H1 (cell line): ENCODE measurements at regions not wholly inside any gene's neighbourhood (a gene's known extent, or its start where the extent isn't known, plus 50 kb on each side); places are given as distances from the start of the nearest gene placed in this dataset.

Experiments
- CTCF ChIA-PET: fragments of 300-600 bp; sonication (Branson Sonifier 250); formaldehyde crosslinking; loops from one replicate; lab custom pipeline; 2021; ENCODE audit not compliant: partially characterized antibody; lab: Charles Lee
- POLR2A ChIA-PET: fragments of 300-600 bp; sonication (Branson Sonifier 250); formaldehyde crosslinking; loops from one replicate; lab custom pipeline; 2021; ENCODE audit warnings: inconsistent platforms; ENCODE audit not compliant: partially characterized antibody; lab: Charles Lee
- DNase-seq, 2 experiments: peaks; one replicate each; pipeline versions ENCODE4 v3.0.0 to v3.0.0-alpha.2; 2010 to 2022; ENCODE audit warnings: low spot score in 2 of 2, low read depth in 1 of 2, mixed read lengths in 1 of 2
- FAIRE-seq: peaks from 2 replicates; lab custom pipeline; 2011; peaks lifted over from hg19 to GRCh38; lab: Jason Lieb, UNC
- H2AFZ ChIP-seq: 2 replicates; pipeline ENCODE4 v1.8.1; 2012; ENCODE audit warnings: low read length, inconsistent platforms
- H2AK5ac ChIP-seq: 2 replicates; pipeline ENCODE4 v1.6.1; 2013; ENCODE audit warnings: low read depth, low read length
- H2BK120ac ChIP-seq: replicated peaks from 2 replicates; pipeline ENCODE3; 2013; ENCODE audit warnings: low read depth, low read length, inconsistent platforms
- H2BK12ac ChIP-seq: 2 replicates; pipeline ENCODE4 v1.6.1; 2013; ENCODE audit warnings: low read depth, low read length
- H2BK15ac ChIP-seq: 2 replicates; pipeline ENCODE4 v1.6.1; 2013; ENCODE audit warnings: low read length
- H2BK20ac ChIP-seq: 2 replicates; pipeline ENCODE4 v1.6.1; 2013; ENCODE audit warnings: low read length
- H2BK5ac ChIP-seq: 2 replicates; pipeline ENCODE4 v1.6.1; 2013; ENCODE audit warnings: low read depth, low read length
- H3K14ac ChIP-seq: 2 replicates; pipeline ENCODE4 v1.6.1; 2013; ENCODE audit warnings: inconsistent platforms; ENCODE audit not compliant: insufficient read length
- H3K18ac ChIP-seq: 2 replicates; pipeline ENCODE4 v1.6.1; 2013; ENCODE audit warnings: low read length; ENCODE audit errors: extremely low read depth
- H3K23ac ChIP-seq: 2 replicates; pipeline ENCODE4 v1.6.1; 2013; ENCODE audit warnings: inconsistent platforms; ENCODE audit not compliant: insufficient read length
- H3K23me2 ChIP-seq: 2 replicates; pipeline ENCODE4 v1.6.1; 2013; ENCODE audit warnings: low read depth, low read length
- H3K27ac ChIP-seq: 2 replicates; pipeline ENCODE4 v1.6.1; 2011; ENCODE audit warnings: low read depth, low read length, inconsistent platforms
- H3K27me3 ChIP-seq, 4 experiments: replicated peaks in 1 of 4; 1 replicate in 1 of 4; 2 replicates in 3 of 4; pipeline versions ENCODE4 v1.6.1 to v1.8.1; 2011 to 2013; ENCODE audit warnings: low read length in 3 of 4, mild to moderate bottlenecking in 3 of 4, inconsistent platforms in 2 of 4, mixed read lengths in 2 of 4, moderate library complexity in 1 of 4; ENCODE audit not compliant: control insufficient read depth in 3 of 4, insufficient read depth in 3 of 4; ENCODE audit errors: extremely low read depth in 1 of 4
- H3K36me3 ChIP-seq, 4 experiments: 2 replicates each; pipeline versions ENCODE4 v1.6.1 to v1.8.1; 2011 to 2013; ENCODE audit warnings: mild to moderate bottlenecking in 4 of 4, low read length in 3 of 4, moderate library complexity in 2 of 4, control low read depth in 1 of 4, inconsistent platforms in 1 of 4; ENCODE audit not compliant: insufficient read depth in 4 of 4, control insufficient read depth in 2 of 4
- H3K4ac ChIP-seq: replicated peaks from 2 replicates; pipeline ENCODE3; 2013; ENCODE audit warnings: low read length, low read depth, mixed read lengths, inconsistent platforms; ENCODE audit not compliant: insufficient read length
- H3K4me1 ChIP-seq, 4 experiments: replicated peaks in 1 of 4; 1 replicate in 1 of 4; 2 replicates in 3 of 4; pipeline versions ENCODE4 v1.6.1 to v1.8.1; 2011 to 2013; ENCODE audit warnings: low read length in 3 of 4, inconsistent platforms in 2 of 4, mixed read lengths in 1 of 4; ENCODE audit not compliant: insufficient read depth in 4 of 4, control insufficient read depth in 3 of 4
- H3K4me2 ChIP-seq, 2 experiments: 2 replicates each; pipeline versions ENCODE4 v1.6.1 to v1.8.1; 2011 to 2013; ENCODE audit warnings: low read depth in 2 of 2, low read length in 2 of 2, control low read depth in 1 of 2, inconsistent platforms in 1 of 2, mild to moderate bottlenecking in 1 of 2; ENCODE audit not compliant: insufficient read depth in 1 of 2
- H3K4me3 ChIP-seq, 4 experiments: fragments of 200-600, 300-600 bp in 1 of 4; sonication (generic), shearing (Covaris generic), sonication (Bioruptor Twin) in 1 of 4; 2 replicates each; pipeline versions ENCODE4 v1.5.1 to v1.8.1; 2011 to 2016; ENCODE audit warnings: low read length in 4 of 4, low read depth in 3 of 4, control low read depth in 2 of 4, inconsistent platforms in 2 of 4, mild to moderate bottlenecking in 2 of 4, mixed read lengths in 1 of 4, moderate library complexity in 1 of 4; ENCODE audit not compliant: insufficient read depth in 2 of 4; ENCODE audit errors: extremely low read depth in 1 of 4
- H3K56ac ChIP-seq: replicated peaks from 2 replicates; pipeline ENCODE3; 2013; ENCODE audit warnings: low read depth, mild to moderate bottlenecking, mixed read lengths, low read length, inconsistent platforms; ENCODE audit not compliant: insufficient read length
- H3K79me1 ChIP-seq: 2 replicates; pipeline ENCODE4 v1.6.1; 2013; ENCODE audit warnings: low read depth, low read length, control low read depth
- H3K79me2 ChIP-seq, 2 experiments: 2 replicates each; pipeline versions ENCODE4 v1.6.1 to v1.8.1; 2012 to 2013; ENCODE audit warnings: low read length in 2 of 2, mild to moderate bottlenecking in 2 of 2, inconsistent platforms in 1 of 2; ENCODE audit not compliant: insufficient read depth in 2 of 2, control insufficient read depth in 1 of 2
- H3K9ac ChIP-seq, 4 experiments: replicated peaks in 1 of 4; 1 replicate in 1 of 4; 2 replicates in 3 of 4; pipeline versions ENCODE4 v1.6.1 to v1.8.1; 2011 to 2013; ENCODE audit warnings: low read depth in 3 of 4, low read length in 3 of 4, control low read depth in 2 of 4, mild to moderate bottlenecking in 2 of 4, moderate library complexity in 2 of 4, inconsistent platforms in 1 of 4; ENCODE audit errors: extremely low read depth in 1 of 4
- H3K9me3 ChIP-seq, 2 experiments: 2 replicates each; pipeline versions ENCODE4 v1.6.1 to v1.8.1; 2012 to 2013; ENCODE audit warnings: mild to moderate bottlenecking in 2 of 2, moderate library complexity in 2 of 2, control low read depth in 1 of 2, inconsistent platforms in 1 of 2, low read depth in 1 of 2, low read length in 1 of 2, mixed read lengths in 1 of 2; ENCODE audit not compliant: insufficient read depth in 2 of 2
- H4K20me1 ChIP-seq, 2 experiments: replicated peaks in 1 of 2; 2 replicates each; pipeline versions ENCODE3 to v1.8.1; 2011 to 2013; ENCODE audit warnings: inconsistent platforms in 2 of 2, low read length in 2 of 2, mild to moderate bottlenecking in 1 of 2; ENCODE audit not compliant: insufficient read depth in 2 of 2, control insufficient read depth in 1 of 2
- H4K5ac ChIP-seq: 2 replicates; pipeline ENCODE4 v1.6.1; 2013; ENCODE audit warnings: low read length, low read depth, mixed read lengths, inconsistent platforms; ENCODE audit not compliant: insufficient read length
- H4K8ac ChIP-seq: 2 replicates; pipeline ENCODE4 v1.8.0; 2013; ENCODE audit warnings: mild to moderate bottlenecking, moderate library complexity, low read length, inconsistent platforms; ENCODE audit not compliant: insufficient read depth; ENCODE audit errors: extremely low read depth
- H4K91ac ChIP-seq: replicated peaks from 2 replicates; pipeline ENCODE3; 2013; ENCODE audit warnings: low read length, mixed read lengths, inconsistent platforms; ENCODE audit not compliant: insufficient read length
- BCL11A ChIP-seq, 2 experiments: IDR thresholded peaks; one replicate each; pipeline ENCODE4 v1.6.1; 2011; ENCODE audit warnings: low read depth in 2 of 2, low read length in 2 of 2, mild to moderate bottlenecking in 2 of 2
- CEBPB ChIP-seq: IDR thresholded peaks from 2 replicates; pipeline ENCODE4 v1.6.1; 2012; ENCODE audit warnings: low read depth, low read length
- GTF2F1 ChIP-seq: IDR thresholded peaks from 2 replicates; pipeline ENCODE4 v1.6.1; 2012; ENCODE audit warnings: low read depth, low read length, improper control_type of control experiment, borderline replicate concordance
- KDM5A ChIP-seq: fragments of 200-600 bp; IDR thresholded peaks from 2 replicates; pipeline ENCODE4 v1.7.1; 2012; ENCODE audit warnings: mild to moderate bottlenecking, low read length, inconsistent platforms, mixed read lengths
- RBBP5 ChIP-seq: IDR thresholded peaks from 2 replicates; pipeline ENCODE4 v1.7.1; 2012; ENCODE audit warnings: low read depth, mild to moderate bottlenecking, inconsistent platforms, low read length, moderate library complexity, borderline replicate concordance
- RNF2 ChIP-seq: fragments of 200-900, 300-1000 bp; sonication (generic); IDR thresholded peaks from 2 replicates; pipeline ENCODE4 v1.7.1; 2016; ENCODE audit warnings: borderline replicate concordance, low read depth, mild to moderate bottlenecking, antibody characterized with exemption, low read length; ENCODE audit not compliant: poor library complexity, severe bottlenecking; ENCODE audit errors: missing control alignments
- RXRA ChIP-seq: IDR thresholded peaks from 2 replicates; pipeline ENCODE4 v1.6.1; 2011; ENCODE audit warnings: low read depth, mild to moderate bottlenecking, low read length, moderate library complexity; ENCODE audit not compliant: insufficient read depth
- SIRT6 ChIP-seq: IDR thresholded peaks from one replicate; pipeline ENCODE4 v1.7.1; 2012; ENCODE audit warnings: low read length, inconsistent platforms
- SIX5 ChIP-seq: IDR thresholded peaks from 2 replicates; pipeline ENCODE4 v1.6.1; 2011; ENCODE audit warnings: mild to moderate bottlenecking, low read depth, low read length
- WGBS, 2 experiments: shearing (Covaris generic) in 1 of 2; methylation state at CpG; one replicate each; pipeline versions ENCODE4 v1.1.6 to v1.1.7; 2013 to 2015; ENCODE audit warnings: low lambda C conversion rate in 2 of 2, mixed read lengths in 2 of 2, inconsistent platforms in 1 of 2, low coverage in 1 of 2, missing lambda C conversion rate in 1 of 2; ENCODE audit not compliant: insufficient replicate concordance in 2 of 2, insufficient coverage in 1 of 2, insufficient read length in 1 of 2; ENCODE audit errors: extremely low coverage in 1 of 2, missing lambda C conversion rate in 1 of 2; 5-methylcytosine and 5-hydroxymethylcytosine counted together
- TF ChIP-seq, protein P1 (sequence below), 3 experiments: IDR thresholded peaks; 1 replicate in 2 of 3; 2 replicates in 1 of 3; pipeline versions ENCODE4 v1.5.1 to v1.6.1; 2011; ENCODE audit warnings: low read length in 3 of 3, mild to moderate bottlenecking in 3 of 3, inconsistent platforms in 2 of 3, low read depth in 1 of 3, moderate library complexity in 1 of 3; ENCODE audit not compliant: insufficient read depth in 1 of 3; ENCODE audit errors: control extremely low read depth in 1 of 3
- TF ChIP-seq, protein P2 (sequence below): IDR thresholded peaks from 2 replicates; pipeline ENCODE4 v1.6.1; 2012; ENCODE audit warnings: inconsistent platforms

DNA sequence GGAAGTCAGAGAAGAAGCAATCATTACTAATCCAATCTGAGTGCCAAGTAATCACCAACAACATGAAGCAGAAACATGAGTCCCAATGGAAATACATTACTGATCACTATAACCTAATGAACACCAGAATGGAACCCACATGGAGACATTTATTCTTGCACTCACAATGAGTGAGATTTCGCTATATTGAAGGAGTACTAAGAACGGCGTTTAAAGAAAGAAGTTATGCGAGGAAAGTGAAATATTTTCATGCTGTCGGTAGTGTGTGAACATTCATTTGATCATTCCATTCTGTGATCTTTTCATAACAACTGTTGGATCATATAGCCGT is 181.1 kb downstream of the IRS1 start:
- H3K14ac ChIP-seq = no peak overlapping the region
- no peaks in the 10 kb centered on the region for H3K27me3 ChIP-seq
- no peak overlapping the region for H3K27ac ChIP-seq
- 90 to 100% methylated on average over 3 to 6 of the region's 6 CpGs for WGBS, 2 experiments
- H3K56ac ChIP-seq = no peak overlapping the region
- H3K79me1 ChIP-seq = no peaks in the 10 kb centered on the region
- H4K20me1 ChIP-seq = no peaks in the 10 kb centered on the region
- H2BK120ac ChIP-seq = no peak overlapping the region
- H2AFZ ChIP-seq = no peak overlapping the region
- no peak overlapping the region for H4K8ac ChIP-seq
- no peaks in the 10 kb centered on the region for H3K9me3 ChIP-seq
- no peak overlapping the region for H2BK12ac ChIP-seq
- no peak overlapping the region for H3K4ac ChIP-seq
- no peak for TF ChIP-seq SIX5
- no peak for TF ChIP-seq GTF2F1
- no peak for TF ChIP-seq BCL11A (IDR thresholded peaks at IDR 0.05; ENCODE audit: low read depth in 2 of 2, low read length in 2 of 2)
- no peak for TF ChIP-seq RBBP5
- TF ChIP-seq SIRT6 = no peak
- no peak for TF ChIP-seq RXRA
- TF ChIP-seq, protein P1, sequence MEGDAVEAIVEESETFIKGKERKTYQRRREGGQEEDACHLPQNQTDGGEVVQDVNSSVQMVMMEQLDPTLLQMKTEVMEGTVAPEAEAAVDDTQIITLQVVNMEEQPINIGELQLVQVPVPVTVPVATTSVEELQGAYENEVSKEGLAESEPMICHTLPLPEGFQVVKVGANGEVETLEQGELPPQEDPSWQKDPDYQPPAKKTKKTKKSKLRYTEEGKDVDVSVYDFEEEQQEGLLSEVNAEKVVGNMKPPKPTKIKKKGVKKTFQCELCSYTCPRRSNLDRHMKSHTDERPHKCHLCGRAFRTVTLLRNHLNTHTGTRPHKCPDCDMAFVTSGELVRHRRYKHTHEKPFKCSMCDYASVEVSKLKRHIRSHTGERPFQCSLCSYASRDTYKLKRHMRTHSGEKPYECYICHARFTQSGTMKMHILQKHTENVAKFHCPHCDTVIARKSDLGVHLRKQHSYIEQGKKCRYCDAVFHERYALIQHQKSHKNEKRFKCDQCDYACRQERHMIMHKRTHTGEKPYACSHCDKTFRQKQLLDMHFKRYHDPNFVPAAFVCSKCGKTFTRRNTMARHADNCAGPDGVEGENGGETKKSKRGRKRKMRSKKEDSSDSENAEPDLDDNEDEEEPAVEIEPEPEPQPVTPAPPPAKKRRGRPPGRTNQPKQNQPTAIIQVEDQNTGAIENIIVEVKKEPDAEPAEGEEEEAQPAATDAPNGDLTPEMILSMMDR (IDR thresholded peaks at IDR 0.05; ENCODE audit: control extremely low read depth in 1 of 3, insufficient read depth in 1 of 3, low read depth in 1 of 3, low read length in 3 of 3) = no peak
- TF ChIP-seq RNF2 = no peak
- no peak for TF ChIP-seq KDM5A
- TF ChIP-seq CEBPB = no peak
- TF ChIP-seq, protein P2, sequence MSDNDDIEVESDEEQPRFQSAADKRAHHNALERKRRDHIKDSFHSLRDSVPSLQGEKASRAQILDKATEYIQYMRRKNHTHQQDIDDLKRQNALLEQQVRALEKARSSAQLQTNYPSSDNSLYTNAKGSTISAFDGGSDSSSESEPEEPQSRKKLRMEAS = no peak
- H4K91ac ChIP-seq = no peak overlapping the region
- no peaks in the 10 kb centered on the region for H3K23me2 ChIP-seq
- H3K4me2 ChIP-seq = no peak overlapping the region
- H3K79me2 ChIP-seq = no peaks in the 10 kb centered on the region
- ChIA-PET CTCF (no interaction called here), POLR2A (no interaction called here)
- H2BK5ac ChIP-seq = no peak overlapping the region
- H3K18ac ChIP-seq = no peak overlapping the region
- DNase-seq = no peak
- no peak overlapping the region for H2BK15ac ChIP-seq
- H3K4me1 ChIP-seq = no peaks in the 10 kb centered on the region
- no peak overlapping the region for H3K23ac ChIP-seq
- H3K36me3 ChIP-seq = no peaks in the 10 kb centered on the region
- no peak overlapping the region for H2AK5ac ChIP-seq
- H3K9ac ChIP-seq = no peak overlapping the region
- H3K4me3 ChIP-seq = no peak overlapping the region
- FAIRE-seq = no peak
- no peak overlapping the region for H2BK20ac ChIP-seq
- no peak overlapping the region for H4K5ac ChIP-seq
